Lung (tissue), 11 donors: ENCODE measurements at regions not wholly inside any gene's neighbourhood (a gene's known extent, or its start where the extent isn't known, plus 50 kb on each side); places are given as distances from the start of the nearest gene placed in this dataset.

Experiments
- ATAC-seq: fragments of 200-7000 bp; cut with Tn5 transposase; one replicate; pipeline ENCODE4 v1.9.1; 2020; ENCODE audit warnings: moderate number of reproducible peaks; ENCODE audit not compliant: insufficient read depth, low FRiP score
- DNase-seq, 3 donors: peaks; one replicate each; pipeline ENCODE4 v3.0.0-alpha.2; 2013 to 2017
- H3K27ac ChIP-seq, 2 donors: one replicate each; pipeline ENCODE4 v1.5.1; 2013; ENCODE audit warnings: mild to moderate bottlenecking in 2 of 2, moderate library complexity in 2 of 2, control low read depth in 1 of 2, inconsistent platforms in 1 of 2, low read depth in 1 of 2, low read length in 1 of 2
- H3K27me3 ChIP-seq, 3 donors: one replicate each; pipeline ENCODE4 v1.5.1; 2013; ENCODE audit warnings: low read length in 2 of 3; ENCODE audit not compliant: control insufficient read depth in 3 of 3, insufficient read depth in 3 of 3
- H3K36me3 ChIP-seq, 4 donors: one replicate each; pipeline ENCODE4 v1.5.1; 2013; ENCODE audit warnings: low read length in 4 of 4, mild to moderate bottlenecking in 1 of 4, moderate library complexity in 1 of 4; ENCODE audit not compliant: control insufficient read depth in 4 of 4, insufficient read depth in 4 of 4
- H3K4me1 ChIP-seq, 5 donors: one replicate each; pipeline ENCODE4 v1.5.1; 2013; ENCODE audit warnings: low read length in 5 of 5, mild to moderate bottlenecking in 2 of 5, moderate library complexity in 1 of 5; ENCODE audit not compliant: control insufficient read depth in 5 of 5, insufficient read depth in 5 of 5
- H3K4me3 ChIP-seq: one replicate; pipeline ENCODE4 v1.5.1; 2013; ENCODE audit warnings: mild to moderate bottlenecking, control low read depth, moderate library complexity
- H3K9ac ChIP-seq, 2 donors: one replicate each; pipeline ENCODE4 v1.5.1; 2013; ENCODE audit warnings: low read length in 2 of 2, control low read depth in 1 of 2; ENCODE audit not compliant: insufficient read depth in 1 of 2
- H3K9me3 ChIP-seq, 4 donors: one replicate each; pipeline ENCODE4 v1.5.1; 2013; ENCODE audit warnings: low read length in 3 of 4, mild to moderate bottlenecking in 1 of 4, moderate library complexity in 1 of 4; ENCODE audit not compliant: control insufficient read depth in 4 of 4, insufficient read depth in 3 of 4
- WGBS, 2 donors: extraction: QIAGEN DNeasy Blood & Tissue Kit; methylation state at CpG; one replicate each; pipeline ENCODE4 v1.1.7; 2013; 5-methylcytosine and 5-hydroxymethylcytosine counted together
- TF ChIP-seq, protein P1 (sequence below): IDR thresholded peaks from 2 replicates; pipeline ENCODE4 v1.5.1; 2012; ENCODE audit warnings: mild to moderate bottlenecking; ENCODE audit errors: control extremely low read depth, extremely low read depth
- donor health status: control.
- donor health status: control.
- donor health status: Bipolar disorder and iron deficiency.
- donor health status: healthy.
- donor health status: DM: yes; HTN: yes; CAD: no.

DNA sequence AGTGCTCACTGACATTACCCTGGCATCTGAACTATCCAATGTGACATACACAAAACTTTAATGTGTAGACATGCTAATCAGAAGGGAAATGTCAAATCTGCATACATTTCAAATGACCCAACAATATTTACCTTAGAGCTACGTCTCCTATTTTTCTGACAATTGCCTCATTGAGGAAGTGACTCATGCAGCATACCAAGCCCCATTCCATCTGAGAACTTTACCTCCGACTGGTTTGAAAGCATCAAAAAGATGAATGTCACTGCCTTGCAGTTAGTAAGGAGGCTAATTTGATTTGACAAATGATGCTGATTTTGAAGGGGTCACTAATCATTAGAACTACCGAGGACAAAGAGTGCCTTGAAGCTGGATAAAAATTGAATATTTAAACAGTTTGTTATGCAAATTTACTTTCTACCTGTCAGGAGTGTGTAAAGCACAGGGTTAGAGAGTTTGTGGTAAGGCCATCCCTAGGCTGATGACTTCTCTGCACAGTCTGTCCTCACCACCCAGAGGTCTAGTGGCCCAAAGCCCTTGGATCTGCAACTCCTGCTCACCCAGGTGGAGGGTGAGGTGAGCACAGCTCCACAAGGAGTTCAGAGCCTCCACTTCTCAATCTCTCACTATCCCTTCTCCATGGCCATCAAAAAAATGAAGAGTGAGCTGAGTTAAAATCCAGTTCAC, 500.3 kb upstream of the C1orf87 start:
- DNase-seq (no peak), ATAC-seq (peak; percentile 47)
- Histone ChIP-seq H3K27me3 (no peaks in the 10 kb centered on the region), H3K4me1 (peaks cover 0 to 4% (median 0%) of the 10 kb centered on the region in 5 donors), H3K9me3 (no peaks in the 10 kb centered on the region), H3K9ac (no peak overlapping the region), H3K27ac (peak overlapping the region in 1 of 2 donors; percentile 62), H3K36me3 (no peaks in the 10 kb centered on the region), H3K4me3 (no peak overlapping the region)
- 22 to 25% methylated on average over 3 of the region's 3 CpGs for WGBS, 2 donors
- TF ChIP-seq, protein P1, sequence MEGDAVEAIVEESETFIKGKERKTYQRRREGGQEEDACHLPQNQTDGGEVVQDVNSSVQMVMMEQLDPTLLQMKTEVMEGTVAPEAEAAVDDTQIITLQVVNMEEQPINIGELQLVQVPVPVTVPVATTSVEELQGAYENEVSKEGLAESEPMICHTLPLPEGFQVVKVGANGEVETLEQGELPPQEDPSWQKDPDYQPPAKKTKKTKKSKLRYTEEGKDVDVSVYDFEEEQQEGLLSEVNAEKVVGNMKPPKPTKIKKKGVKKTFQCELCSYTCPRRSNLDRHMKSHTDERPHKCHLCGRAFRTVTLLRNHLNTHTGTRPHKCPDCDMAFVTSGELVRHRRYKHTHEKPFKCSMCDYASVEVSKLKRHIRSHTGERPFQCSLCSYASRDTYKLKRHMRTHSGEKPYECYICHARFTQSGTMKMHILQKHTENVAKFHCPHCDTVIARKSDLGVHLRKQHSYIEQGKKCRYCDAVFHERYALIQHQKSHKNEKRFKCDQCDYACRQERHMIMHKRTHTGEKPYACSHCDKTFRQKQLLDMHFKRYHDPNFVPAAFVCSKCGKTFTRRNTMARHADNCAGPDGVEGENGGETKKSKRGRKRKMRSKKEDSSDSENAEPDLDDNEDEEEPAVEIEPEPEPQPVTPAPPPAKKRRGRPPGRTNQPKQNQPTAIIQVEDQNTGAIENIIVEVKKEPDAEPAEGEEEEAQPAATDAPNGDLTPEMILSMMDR = no peak

GRCh38 chr1:60573121-60573520, 499.6 kb upstream of the C1orf87 start:
- Histone ChIP-seq H3K36me3 (no peaks in the 10 kb centered on the region), H3K4me3 (no peak overlapping the region), H3K9ac (no peak overlapping the region), H3K4me1 (peaks cover 0 to 4% (median 0%) of the 10 kb centered on the region in 5 donors), H3K27me3 (no peaks in the 10 kb centered on the region), H3K9me3 (no peaks in the 10 kb centered on the region), H3K27ac (peak overlapping the region in 1 of 2 donors; percentile 53)
- peak; percentile 45 for ATAC-seq
- 18 to 22% methylated on average over 1 of the region's 1 CpG for WGBS, 2 donors
- DNase-seq = peak in 1 of 3 donors; percentile 40
- TF ChIP-seq, protein P1 = no peak

GRCh38 chr1:60572378-60572777, 498.8 kb upstream of the C1orf87 start:
- H3K9ac ChIP-seq = no peak overlapping the region
- no peaks in the 10 kb centered on the region for H3K27me3 ChIP-seq
- no peak overlapping the region for H3K27ac ChIP-seq

More at GRCh38 chr1:60572378-60572777, 498.8 kb upstream of the C1orf87 start:
- Histone ChIP-seq H3K9me3 (no peaks in the 10 kb centered on the region), H3K4me1 (peaks cover 0 to 4% (median 0%) of the 10 kb centered on the region in 5 donors), H3K36me3 (no peaks in the 10 kb centered on the region), H3K4me3 (no peak overlapping the region)
- TF ChIP-seq, protein P1 = no peak
- 84 to 96% methylated on average over 4 of the region's 4 CpGs for WGBS, 2 donors
- DNase-seq = no peak
- ATAC-seq = no peak
